ENCODE measurements at regions not wholly inside any gene's neighbourhood (a gene's known extent, or its start where the extent isn't known, plus 50 kb on each side); places are given as distances from the start of the nearest gene placed in this dataset.

DNA sequence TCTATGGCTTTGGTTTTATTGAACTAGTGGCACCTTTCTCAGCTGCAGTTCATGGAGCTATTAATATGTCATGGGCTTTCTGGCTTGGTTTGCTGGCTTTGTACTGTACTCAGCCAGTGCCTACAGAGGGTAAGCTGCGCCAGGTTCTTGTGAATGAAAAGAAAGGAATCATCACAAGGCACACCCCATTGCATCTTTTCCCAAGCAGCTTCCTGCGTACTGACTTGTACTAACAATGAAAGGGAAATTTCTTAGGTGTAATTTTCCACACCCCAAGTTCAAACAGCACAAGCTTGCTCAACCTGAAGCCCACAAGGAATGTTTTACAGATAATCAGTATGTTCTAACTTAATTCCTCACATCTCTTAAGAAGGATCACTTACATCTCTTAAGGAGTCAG lies 78.0 kb upstream of the TNFSF18 start:
- no peak for DNase-seq (ENCODE audit: low spot score)

DNA sequence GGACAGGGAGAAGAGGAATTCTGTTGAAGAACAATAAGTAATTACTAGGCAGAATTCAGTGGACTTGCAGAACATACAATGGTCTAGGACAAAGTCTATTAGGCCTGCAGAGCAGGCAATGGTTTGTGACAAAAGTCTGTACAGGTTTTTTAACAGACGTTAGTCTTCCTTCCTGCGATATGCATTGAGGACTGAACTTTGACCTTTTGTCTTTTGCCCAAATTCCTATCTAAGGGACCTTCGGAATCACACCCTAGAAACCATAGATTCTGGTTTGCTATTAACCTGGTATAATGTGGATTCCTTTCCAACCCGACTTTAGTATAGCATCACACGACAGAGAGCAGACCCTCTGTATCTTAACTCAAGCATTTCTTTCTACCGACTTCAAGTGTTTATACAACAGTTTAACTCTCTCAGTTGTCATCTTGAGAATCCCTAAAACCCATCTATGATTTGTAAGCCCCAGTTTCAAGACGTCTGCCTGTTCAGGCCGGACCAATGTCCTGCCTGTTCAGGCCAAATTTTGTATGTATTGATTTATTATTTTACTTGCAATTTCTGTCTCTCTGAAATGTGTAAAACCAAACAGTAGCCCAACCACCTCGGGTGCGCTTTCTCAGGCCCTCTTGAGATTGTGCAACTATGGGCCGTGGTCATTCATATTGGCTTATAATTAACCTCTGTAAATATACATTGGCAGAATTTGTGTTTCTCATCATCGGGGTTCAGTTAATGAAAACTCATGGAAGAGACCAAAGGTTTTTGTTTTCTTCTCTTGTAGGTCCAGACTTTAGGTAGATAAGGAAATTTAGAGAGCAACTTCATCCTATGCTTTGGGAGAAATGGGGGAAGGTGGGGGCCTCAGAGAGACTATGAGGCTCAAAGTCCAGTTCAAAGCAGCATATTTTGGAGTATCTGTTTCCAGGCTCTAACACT lies 76.9 kb upstream of the TNFSF18 start:
- no peak for DNase-seq (ENCODE audit: low spot score)

DNA sequence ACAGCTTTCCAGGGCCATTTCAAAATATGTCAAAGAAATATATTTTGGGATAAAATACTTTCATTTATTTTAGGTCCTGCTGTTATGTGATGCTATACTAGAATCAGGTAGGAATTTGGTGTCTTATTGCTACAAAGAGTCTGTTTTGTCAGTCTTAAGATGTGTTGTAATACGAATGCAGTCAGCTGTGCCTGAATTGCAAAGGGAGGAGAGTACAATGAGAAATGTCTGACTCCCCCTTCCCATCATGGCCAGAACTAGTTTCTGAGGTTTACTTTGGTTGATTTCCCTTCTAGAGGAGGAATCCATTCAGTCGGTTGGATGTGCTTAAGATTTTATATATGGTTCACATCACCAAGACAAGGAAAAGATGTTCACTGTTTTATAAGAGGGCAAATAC lies 75.7 kb upstream of the TNFSF18 start:
- no peak for DNase-seq (ENCODE audit: low spot score)

DNA sequence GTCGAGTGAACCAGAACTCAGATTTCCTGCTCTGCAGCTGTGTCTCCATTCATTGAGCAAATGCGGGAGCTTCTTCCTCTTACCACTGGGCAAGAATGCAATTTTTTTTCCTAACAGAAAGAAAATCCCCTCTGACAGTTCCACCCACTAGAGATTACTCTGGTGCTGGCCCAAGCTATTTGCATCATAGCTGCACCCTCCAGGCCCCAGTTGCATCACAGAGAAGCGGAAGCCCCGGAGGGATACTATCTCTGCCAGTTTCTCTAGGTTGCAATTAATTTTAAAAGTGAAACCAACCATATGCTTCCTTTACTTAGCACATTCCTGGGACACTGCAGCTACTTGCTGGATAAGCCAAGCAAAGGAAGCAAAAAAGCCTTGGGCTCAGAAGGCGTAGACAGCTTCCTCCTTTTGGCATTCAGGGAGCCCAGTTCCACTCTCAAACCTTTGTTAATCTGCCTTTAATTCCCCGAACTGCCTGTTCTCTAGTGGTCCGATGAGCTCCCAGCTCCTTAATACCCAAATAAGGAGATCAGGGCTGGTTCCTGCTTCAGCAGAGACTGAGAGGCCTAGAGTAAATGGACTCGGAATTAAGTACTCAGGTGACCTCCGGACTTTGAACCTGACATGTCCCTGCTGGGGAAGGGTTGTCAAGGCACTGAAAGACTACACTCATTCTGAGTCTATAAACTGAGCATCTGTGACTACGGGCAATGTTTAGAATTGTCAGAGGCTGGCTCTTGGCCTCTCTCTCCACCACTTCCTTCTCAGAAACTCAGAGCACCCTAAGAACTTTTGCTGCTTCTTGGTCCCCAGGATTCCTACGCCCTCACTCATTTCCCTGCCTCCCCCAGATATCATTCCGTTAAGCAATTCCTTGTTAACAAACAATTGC lies 72.5 kb upstream of the TNFSF18 start:
- peak; percentile 64 for DNase-seq (ENCODE audit: low spot score)

DNA sequence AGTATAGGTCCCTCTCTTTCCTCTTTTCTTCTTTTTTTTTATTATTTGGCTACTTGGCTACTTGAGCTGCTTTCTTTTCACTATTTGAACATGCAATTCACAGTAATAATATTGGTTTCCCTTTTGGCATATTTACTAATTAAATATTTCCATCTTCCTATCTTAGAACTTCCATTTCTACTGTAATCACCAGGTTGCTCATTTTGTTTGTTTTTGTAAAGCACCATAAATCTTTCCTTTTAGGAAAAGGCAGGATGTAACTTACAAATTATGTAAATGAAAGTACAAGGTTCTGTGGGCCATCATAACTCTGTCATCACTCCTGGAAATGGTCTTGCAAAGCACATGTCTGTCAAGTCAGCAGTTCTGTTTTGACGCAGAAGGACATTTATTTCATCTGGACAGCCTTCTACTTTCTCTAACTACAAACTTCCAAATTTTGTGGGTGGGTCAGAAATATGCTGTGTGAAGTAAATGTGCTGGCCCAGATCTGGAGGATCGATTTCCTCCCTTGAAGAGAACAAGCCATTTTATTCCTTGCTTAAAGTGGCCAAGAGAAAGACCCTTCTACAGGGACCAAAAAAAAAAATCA lies 71.7 kb upstream of the TNFSF18 start:
- DNase-seq (ENCODE audit: low spot score): no peak

DNA sequence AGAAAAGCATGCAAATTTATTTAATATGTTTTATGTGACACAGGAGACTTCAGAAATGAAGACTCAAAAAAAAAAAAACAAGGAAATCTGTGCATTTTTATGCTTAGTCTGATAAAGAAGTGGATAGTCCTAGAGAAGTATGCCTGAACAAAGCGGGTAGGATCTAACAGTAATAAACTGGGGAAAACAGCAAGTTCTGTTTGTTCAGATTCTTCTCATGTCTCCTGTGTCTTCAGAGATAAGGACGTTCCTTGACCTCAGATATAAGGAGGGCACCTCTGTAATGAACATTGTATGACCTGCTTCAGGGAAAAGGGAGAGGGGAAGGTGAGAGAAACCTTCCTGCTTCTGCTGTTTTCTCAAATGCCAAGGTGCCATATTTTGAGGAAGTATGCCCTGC lies 67.7 kb upstream of the TNFSF18 start:
- DNase-seq (ENCODE audit: low spot score): no peak

DNA sequence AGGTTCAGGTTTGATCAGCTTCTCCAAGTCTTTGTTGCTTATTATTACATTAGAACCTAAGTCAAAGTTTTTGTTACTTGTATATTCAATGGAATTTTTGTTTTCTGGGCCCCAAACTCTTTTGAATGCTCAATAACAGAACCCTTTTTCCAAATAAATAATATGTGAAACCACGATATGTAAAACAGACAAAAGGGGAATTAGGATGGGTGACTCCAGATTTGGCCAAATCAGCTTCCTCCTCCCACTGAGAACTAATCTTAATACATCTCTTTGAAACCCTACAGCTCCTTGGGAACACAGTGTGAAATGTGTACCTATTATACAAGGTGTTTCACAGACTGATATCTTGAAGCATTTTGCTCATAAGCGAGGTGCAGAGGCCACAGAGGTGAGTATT lies 67.0 kb upstream of the TNFSF18 start:
- DNase-seq (ENCODE audit: low spot score): no peak

DNA sequence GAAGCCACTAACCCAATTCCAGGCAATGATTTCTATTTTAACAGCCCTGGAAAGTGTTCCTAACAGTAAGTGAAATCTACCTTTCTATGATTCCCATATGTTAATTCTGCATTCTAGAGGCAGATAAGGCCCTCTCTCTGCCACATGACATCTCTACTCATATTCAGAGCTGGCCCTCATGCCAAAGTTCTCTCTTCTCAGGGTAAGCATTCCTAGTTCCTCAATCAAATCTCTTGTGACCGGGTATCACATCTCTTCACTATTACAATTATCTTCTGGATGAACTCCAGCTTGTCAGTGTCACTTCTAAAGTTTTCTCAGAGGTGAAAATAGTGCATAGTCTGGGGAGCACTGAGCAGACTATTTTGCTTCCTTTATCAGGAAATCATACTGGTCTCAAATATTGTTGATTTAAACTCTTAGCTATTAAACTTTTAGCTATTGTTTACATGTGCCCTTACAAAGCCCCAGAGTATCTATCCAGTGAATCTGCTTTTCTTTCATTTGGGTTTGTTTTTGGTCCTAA lies 66.4 kb upstream of the TNFSF18 start:
- no peak for DNase-seq (ENCODE audit: low spot score)

DNA sequence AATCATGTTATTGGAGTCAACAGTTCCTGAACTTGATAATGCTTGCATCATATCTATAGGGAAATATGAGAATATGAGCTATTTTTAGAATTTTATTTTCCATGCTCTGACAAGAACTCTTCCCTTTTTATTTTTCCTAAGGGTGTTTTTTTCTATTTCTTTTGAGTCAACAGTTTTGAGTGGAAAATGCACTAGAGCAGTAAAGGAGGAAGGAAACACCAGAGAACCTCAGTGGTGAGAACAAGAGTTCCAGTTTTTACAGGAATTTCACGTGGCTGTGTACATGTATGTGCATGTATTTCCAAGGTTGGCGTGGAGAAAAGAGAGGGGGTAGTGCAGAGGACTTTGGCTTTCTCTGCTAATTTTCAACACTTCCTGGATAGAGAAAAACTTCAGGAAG lies 63.6 kb upstream of the TNFSF18 start:
- DNase-seq (ENCODE audit: low spot score): no peak

DNA sequence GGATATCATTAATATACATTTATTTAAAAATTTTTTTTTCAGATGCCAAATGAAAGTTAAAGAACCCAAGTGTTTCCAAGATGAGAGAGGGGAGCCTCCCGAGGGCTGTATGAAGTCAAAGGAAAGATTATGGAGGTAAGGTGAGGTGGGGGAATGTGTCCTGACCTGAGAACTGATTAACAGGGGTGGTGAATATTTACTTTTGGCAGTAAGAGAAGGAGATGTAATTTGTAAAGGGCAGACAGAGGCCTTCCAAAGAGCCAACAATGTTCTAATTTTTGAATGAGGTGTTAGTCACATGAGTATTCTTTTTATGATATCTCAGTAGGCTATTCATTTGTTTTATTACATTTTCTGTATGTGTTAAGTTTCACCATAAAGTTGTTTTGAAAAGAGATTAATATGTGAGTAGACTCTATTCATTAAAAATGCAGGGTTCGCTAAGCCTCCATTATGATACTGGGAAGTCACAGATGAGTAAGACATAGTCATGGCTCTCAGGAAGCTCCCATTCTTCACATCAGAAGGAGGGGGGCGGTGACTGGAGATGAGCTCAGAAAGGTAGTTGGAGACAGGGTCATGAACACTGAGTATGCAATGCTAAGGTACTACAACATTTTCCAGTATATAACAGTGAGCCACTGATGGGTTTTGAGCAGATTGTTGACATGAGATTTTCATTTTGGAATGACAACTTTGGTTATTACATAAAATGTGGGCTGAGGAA lies 62.4 kb upstream of the TNFSF18 start:
- DNase-seq (ENCODE audit: low spot score): no peak

DNA sequence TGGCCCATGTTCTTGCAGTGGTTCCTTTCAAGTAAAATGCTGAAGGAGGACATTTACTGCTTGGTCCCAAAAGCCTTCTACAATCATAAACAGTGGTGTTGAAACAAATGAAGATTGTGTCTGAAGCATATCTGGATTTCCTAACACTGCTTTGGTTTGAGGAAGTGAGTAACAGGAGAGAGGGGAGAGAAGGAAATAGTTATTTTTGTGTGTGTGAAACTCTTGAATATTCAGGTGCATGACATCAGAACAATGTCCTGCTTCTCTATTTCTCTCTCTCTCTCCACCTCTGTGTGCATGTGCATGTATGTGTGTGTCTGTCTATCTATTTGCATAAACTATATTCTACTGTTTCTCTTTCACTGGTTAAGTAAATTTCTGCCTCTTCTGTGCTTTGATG lies 61.4 kb upstream of the TNFSF18 start:
- DNase-seq (ENCODE audit: low spot score): no peak

DNA sequence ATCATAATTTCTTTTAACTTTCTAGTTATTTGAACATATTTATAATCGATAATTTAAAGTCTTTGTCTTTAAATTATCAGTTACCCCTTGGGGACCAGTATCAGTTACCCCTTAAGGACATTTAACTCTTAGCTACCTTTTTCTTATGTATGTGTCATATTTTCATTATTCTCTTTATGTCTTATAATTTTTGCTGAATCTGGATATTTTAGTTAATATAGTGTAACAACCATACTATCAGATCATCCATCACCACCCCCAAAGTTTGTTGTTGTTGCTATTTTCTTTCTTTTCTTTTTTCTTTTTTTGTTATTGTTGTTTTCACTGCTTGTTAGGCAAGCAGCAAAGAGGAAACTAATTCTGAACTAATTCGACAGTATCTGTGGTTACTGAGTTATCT lies 57.0 kb upstream of the TNFSF18 start:
- no peak for DNase-seq (ENCODE audit: low spot score)

DNA sequence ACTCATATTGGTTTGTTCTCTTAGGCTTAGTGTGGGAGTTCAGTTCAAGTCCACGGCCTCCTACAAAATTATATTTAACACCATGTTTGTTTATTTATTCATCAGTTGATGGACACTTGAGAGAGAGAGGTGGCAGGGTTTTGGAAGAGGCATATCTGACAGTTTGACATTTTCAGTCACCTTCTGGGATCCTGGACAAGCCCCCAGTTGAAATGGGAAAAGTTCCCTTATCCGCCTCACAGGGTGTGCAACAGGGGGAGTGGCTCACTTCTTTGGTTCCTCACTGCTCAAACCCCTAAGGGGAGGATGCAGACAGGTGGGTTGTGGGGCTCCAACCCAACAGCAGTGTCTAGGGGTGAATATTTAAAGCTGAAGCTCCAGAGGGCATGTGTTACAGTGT lies 52.3 kb upstream of the TNFSF18 start:
- no peak for DNase-seq (ENCODE audit: low spot score)

DNA sequence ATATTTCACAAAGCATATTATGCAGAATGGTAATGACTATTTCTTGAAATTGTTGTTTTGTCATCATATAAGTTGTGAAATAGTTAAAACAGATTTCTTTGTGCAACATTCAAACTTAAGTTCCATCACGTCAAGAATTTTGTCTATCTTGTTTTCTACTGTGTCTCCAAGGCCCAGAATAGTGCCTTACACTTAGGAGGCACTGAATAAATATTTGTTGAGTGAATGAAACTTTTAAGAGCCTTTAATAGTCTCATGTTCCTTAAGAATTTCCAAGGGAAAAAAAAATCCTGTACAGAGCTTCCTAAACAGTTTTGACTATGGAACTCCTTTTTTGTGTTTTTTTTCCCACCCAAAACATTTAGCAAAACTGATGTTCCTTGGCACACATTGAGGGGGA lies 50.8 kb upstream of the TNFSF18 start:
- no peak for DNase-seq (ENCODE audit: low spot score)

DNA sequence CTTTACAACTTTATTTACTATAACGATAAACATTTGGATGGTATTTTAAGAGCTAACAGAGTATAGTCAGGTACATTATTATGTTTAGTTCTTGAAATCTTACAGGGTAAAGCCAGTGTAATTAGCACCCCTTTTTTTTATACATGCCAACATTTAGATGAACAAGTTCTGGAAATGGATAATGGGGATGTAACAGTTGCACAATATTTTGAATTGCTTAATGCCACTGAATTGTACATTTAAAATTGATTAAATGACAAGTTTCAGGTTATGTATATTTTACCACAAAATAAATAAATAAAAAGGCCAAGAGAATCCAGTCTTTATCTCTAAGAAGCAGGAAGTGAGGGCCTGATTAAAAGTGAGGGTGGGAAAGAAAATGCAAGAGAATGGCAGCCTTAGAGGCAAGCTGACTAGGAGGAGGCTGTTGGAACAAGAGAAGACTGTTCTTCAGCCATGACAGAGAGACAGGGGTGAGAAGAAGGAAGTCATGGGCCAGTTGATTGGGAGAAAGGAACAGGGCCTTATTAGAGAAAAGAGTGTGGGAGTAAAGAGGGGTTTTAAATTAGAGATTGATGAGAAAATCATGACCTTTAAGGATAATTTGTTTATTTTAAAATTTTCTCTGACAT lies 49.9 kb upstream of the TNFSF18 start:
- no peak for DNase-seq (ENCODE audit: low spot score)
